Astrocyte (in vitro differentiated cells and primary cell): ENCODE measurements at regions not wholly inside any gene's neighbourhood (a gene's known extent, or its start where the extent isn't known, plus 50 kb on each side); places are given as distances from the start of the nearest gene placed in this dataset.
A peak's percentile ranks its signal among the peaks of the same experiment; 100 is the strongest.

Experiments
- DNase-seq: peaks from one replicate; pipeline ENCODE4 v3.0.0-alpha.2; 2010; ENCODE audit warnings: low read depth
- FAIRE-seq: peaks from 2 replicates; lab custom pipeline; 2011; peaks lifted over from hg19 to GRCh38; lab: Jason Lieb, UNC
- H2AFZ ChIP-seq: 2 replicates; pipeline ENCODE4 v1.6.0; 2012; ENCODE audit warnings: low read depth, low read length, inconsistent platforms
- H3K27ac ChIP-seq: 2 replicates; pipeline ENCODE4 v1.5.1; 2011; ENCODE audit warnings: low read depth, low read length, inconsistent platforms
- H3K27me3 ChIP-seq: 2 replicates; pipeline ENCODE4 v1.6.0; 2011; ENCODE audit warnings: low read length, inconsistent platforms; ENCODE audit not compliant: insufficient read depth
- H3K36me3 ChIP-seq: 2 replicates; pipeline ENCODE4 v1.5.1; 2011; ENCODE audit warnings: low read length, inconsistent platforms; ENCODE audit not compliant: insufficient read depth
- H3K4me1 ChIP-seq: 2 replicates; pipeline ENCODE4 v1.5.1; 2011; ENCODE audit warnings: low read length, inconsistent platforms; ENCODE audit not compliant: insufficient read depth
- H3K4me2 ChIP-seq: 2 replicates; pipeline ENCODE4 v1.6.0; 2012; ENCODE audit warnings: low read length, inconsistent platforms
- H3K4me3 ChIP-seq: 2 replicates; pipeline ENCODE4 v1.5.1; 2011; ENCODE audit warnings: low read depth, mild to moderate bottlenecking, low read length, inconsistent platforms; ENCODE audit not compliant: insufficient read depth
- H3K79me2 ChIP-seq: 2 replicates; pipeline ENCODE4 v1.6.0; 2012; ENCODE audit warnings: mild to moderate bottlenecking, low read length, inconsistent platforms; ENCODE audit not compliant: insufficient read depth
- H3K9ac ChIP-seq: 2 replicates; pipeline ENCODE4 v1.6.0; 2012; ENCODE audit warnings: mild to moderate bottlenecking, low read length, inconsistent platforms
- H3K9me3 ChIP-seq: 2 replicates; pipeline ENCODE4 v1.5.1; 2012; ENCODE audit warnings: low read depth, mild to moderate bottlenecking, low read length, inconsistent platforms; ENCODE audit not compliant: insufficient read depth
- H4K20me1 ChIP-seq: 2 replicates; pipeline ENCODE4 v1.6.0; 2012; ENCODE audit warnings: low read length, inconsistent platforms; ENCODE audit not compliant: insufficient read depth
- H3K27ac Mint-ChIP-seq: one replicate; pipeline ENCODE4 v1.8.0; 2021; ENCODE audit warnings: mild to moderate bottlenecking, mixed read lengths; ENCODE audit not compliant: unreplicated experiment
- H3K27me3 Mint-ChIP-seq: one replicate; pipeline ENCODE4 v1.8.0; 2021; ENCODE audit warnings: low read depth, mixed read lengths; ENCODE audit not compliant: unreplicated experiment
- H3K36me3 Mint-ChIP-seq: one replicate; pipeline ENCODE4 v1.8.0; 2021; ENCODE audit warnings: low read depth, mixed read lengths; ENCODE audit not compliant: unreplicated experiment
- H3K4me1 Mint-ChIP-seq: one replicate; pipeline ENCODE4 v1.8.0; 2021; ENCODE audit warnings: low read depth, mixed read lengths; ENCODE audit not compliant: unreplicated experiment
- H3K4me3 Mint-ChIP-seq: one replicate; pipeline ENCODE4 v1.8.0; 2021; ENCODE audit warnings: mild to moderate bottlenecking, moderate library complexity, mixed read lengths; ENCODE audit not compliant: unreplicated experiment
- H3K9me3 Mint-ChIP-seq: one replicate; pipeline ENCODE4 v1.8.0; 2021; ENCODE audit warnings: mild to moderate bottlenecking, mixed read lengths; ENCODE audit not compliant: unreplicated experiment
- EZH2 ChIP-seq: IDR thresholded peaks from 2 replicates; pipeline ENCODE4 v1.6.1; 2012; ENCODE audit warnings: mild to moderate bottlenecking, low read length, inconsistent platforms; ENCODE audit not compliant: insufficient read depth
- TF ChIP-seq, protein P1 (sequence below): IDR thresholded peaks from 2 replicates; pipeline ENCODE4 v1.5.1; 2011; ENCODE audit warnings: low read depth, mild to moderate bottlenecking, inconsistent platforms, low read length, moderate library complexity; ENCODE audit not compliant: insufficient read depth

DNA sequence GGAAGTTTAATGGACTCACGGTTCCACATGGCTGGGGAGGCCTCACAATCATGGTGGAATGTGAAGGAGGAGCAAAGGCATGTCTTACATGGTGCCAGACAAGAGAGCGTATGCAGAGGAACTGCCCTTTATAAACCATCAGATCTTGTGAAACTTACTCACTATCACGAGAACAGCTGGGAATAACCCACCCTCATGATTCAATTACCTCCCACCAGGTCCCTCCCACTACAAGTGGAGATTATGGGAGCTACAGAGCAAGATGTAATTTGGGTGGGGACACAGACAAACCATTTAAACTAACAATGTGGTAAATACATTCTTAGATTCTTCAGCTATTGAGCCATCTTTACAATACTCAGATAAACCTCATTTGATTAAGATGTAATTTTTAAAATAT lies 176.1 kb downstream of the SH3BP4 start:
- no peaks in the 10 kb centered on the region for H3K9me3 Mint-ChIP-seq
- FAIRE-seq (no peak), DNase-seq (peak; percentile 9)
- Histone ChIP-seq H2AFZ (no peak overlapping the region), H3K36me3 (no peaks in the 10 kb centered on the region), H3K4me1 (no peaks in the 10 kb centered on the region), H3K27me3 (peaks cover 3% of the 10 kb centered on the region), H3K27ac (no peak overlapping the region), H3K9me3 (no peaks in the 10 kb centered on the region), H3K79me2 (no peaks in the 10 kb centered on the region), H4K20me1 (no peaks in the 10 kb centered on the region), H3K9ac (no peak overlapping the region), H3K4me2 (no peak overlapping the region), H3K4me3 (no peak overlapping the region)
- TF ChIP-seq, protein P1, sequence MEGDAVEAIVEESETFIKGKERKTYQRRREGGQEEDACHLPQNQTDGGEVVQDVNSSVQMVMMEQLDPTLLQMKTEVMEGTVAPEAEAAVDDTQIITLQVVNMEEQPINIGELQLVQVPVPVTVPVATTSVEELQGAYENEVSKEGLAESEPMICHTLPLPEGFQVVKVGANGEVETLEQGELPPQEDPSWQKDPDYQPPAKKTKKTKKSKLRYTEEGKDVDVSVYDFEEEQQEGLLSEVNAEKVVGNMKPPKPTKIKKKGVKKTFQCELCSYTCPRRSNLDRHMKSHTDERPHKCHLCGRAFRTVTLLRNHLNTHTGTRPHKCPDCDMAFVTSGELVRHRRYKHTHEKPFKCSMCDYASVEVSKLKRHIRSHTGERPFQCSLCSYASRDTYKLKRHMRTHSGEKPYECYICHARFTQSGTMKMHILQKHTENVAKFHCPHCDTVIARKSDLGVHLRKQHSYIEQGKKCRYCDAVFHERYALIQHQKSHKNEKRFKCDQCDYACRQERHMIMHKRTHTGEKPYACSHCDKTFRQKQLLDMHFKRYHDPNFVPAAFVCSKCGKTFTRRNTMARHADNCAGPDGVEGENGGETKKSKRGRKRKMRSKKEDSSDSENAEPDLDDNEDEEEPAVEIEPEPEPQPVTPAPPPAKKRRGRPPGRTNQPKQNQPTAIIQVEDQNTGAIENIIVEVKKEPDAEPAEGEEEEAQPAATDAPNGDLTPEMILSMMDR: no peak
- no peak for TF ChIP-seq EZH2
- no peak overlapping the region for H3K4me3 Mint-ChIP-seq
- H3K27me3 Mint-ChIP-seq: peaks cover 11% of the 10 kb centered on the region
- H3K4me1 Mint-ChIP-seq: peaks cover 6% of the 10 kb centered on the region
- no peak overlapping the region for H3K27ac Mint-ChIP-seq
- H3K36me3 Mint-ChIP-seq: no peaks in the 10 kb centered on the region

DNA sequence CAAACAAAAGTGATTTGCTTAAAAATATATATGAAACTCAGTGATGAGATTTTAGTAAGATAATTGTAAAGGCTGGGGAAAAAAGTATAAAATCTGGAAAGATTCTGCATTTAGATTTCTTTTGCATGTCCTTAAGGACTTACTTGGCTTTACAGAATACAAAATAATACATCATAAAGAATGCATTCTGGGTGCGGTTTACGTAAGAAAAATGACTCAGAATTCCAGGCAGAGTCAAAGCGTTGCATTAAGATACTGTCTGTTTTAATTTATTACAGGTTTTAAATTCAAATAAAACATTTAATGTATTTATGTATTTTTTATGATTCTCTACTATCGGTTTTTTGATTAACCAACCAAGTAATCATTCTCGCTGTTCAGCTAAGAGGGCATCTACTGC lies 178.0 kb downstream of the SH3BP4 start:
- DNase-seq: peak; percentile 10

More for the DNA sequence above, 178.0 kb downstream of the SH3BP4 start:
- H3K9me3 Mint-ChIP-seq: no peaks in the 10 kb centered on the region
- H3K4me1 ChIP-seq: no peaks in the 10 kb centered on the region
- H3K79me2 ChIP-seq: no peaks in the 10 kb centered on the region
- no peak overlapping the region for H2AFZ ChIP-seq
- no peaks in the 10 kb centered on the region for H3K9me3 ChIP-seq
- no peaks in the 10 kb centered on the region for H3K36me3 Mint-ChIP-seq
- H3K27me3 ChIP-seq: peaks cover 13% of the 10 kb centered on the region
- no peak overlapping the region for H3K9ac ChIP-seq
- no peak overlapping the region for H3K27ac ChIP-seq
- H3K27me3 Mint-ChIP-seq: peaks cover 18% of the 10 kb centered on the region
- no peaks in the 10 kb centered on the region for H3K36me3 ChIP-seq
- H4K20me1 ChIP-seq: no peaks in the 10 kb centered on the region
- FAIRE-seq: no peak
- H3K4me1 Mint-ChIP-seq: peaks cover 6% of the 10 kb centered on the region
- no peak overlapping the region for H3K4me2 ChIP-seq
- H3K4me3 ChIP-seq: no peak overlapping the region
- no peak overlapping the region for H3K4me3 Mint-ChIP-seq
- no peak overlapping the region for H3K27ac Mint-ChIP-seq
- no peak for TF ChIP-seq EZH2
- TF ChIP-seq, protein P1: no peak
